PC-9 (cell line): ENCODE measurements at regions not wholly inside any gene's neighbourhood (a gene's known extent, or its start where the extent isn't known, plus 50 kb on each side); places are given as distances from the start of the nearest gene placed in this dataset.

ENCODE experiments used
- BruUV-seq: library from RNA; stranded (reverse); fragments of 400-500 nt; replicated peaks from 2 replicates; lab custom pipeline; 2021; lab: Mats Ljungman, UMichigan
- CTCF ChIA-PET: fragments of 300-600 bp; sonication (Branson Sonifier 250); formaldehyde crosslinking; loops from one replicate; lab custom pipeline; 2022; ENCODE audit warnings: antibody characterized with exemption; lab: Charles Lee
- POLR2A ChIA-PET: fragments of 300-600 bp; sonication (Branson Sonifier 250); formaldehyde crosslinking; loops from one replicate; lab custom pipeline; 2022; ENCODE audit warnings: antibody characterized with exemption; ENCODE audit not compliant: unreplicated experiment; lab: Charles Lee
- DNase-seq, 2 experiments: peaks; one replicate each; pipeline versions ENCODE4 v3.0.0 to v3.0.0-alpha.2; 2015 to 2022; ENCODE audit warnings: mixed read lengths in 1 of 2
- H2AFZ ChIP-seq: fragments of 200-600 bp; sonication (generic); 2 replicates; pipeline ENCODE4 v1.8.1; 2017; ENCODE audit warnings: antibody characterized with exemption
- H3F3A ChIP-seq: fragments of 200-600 bp; sonication (generic); 2 replicates; pipeline ENCODE4 v1.8.1; 2017; ENCODE audit warnings: antibody characterized with exemption, mild to moderate bottlenecking, low read depth; ENCODE audit not compliant: insufficient read depth
- H3K27ac ChIP-seq: fragments of 200-600 bp; sonication (generic); 2 replicates; pipeline ENCODE4 v1.6.1; 2016; ENCODE audit warnings: mixed run types
- H3K27me3 ChIP-seq: fragments of 200-600 bp; sonication (generic); 2 replicates; pipeline ENCODE4 v1.6.1; 2016; ENCODE audit warnings: low read depth, mixed run types; ENCODE audit not compliant: insufficient read depth
- H3K36me3 ChIP-seq: fragments of 200-600 bp; sonication (generic); 2 replicates; pipeline ENCODE4 v1.6.1; 2016; ENCODE audit warnings: low read depth, mixed run types
- H3K4me1 ChIP-seq: fragments of 200-600 bp; sonication (generic); replicated peaks from 2 replicates; pipeline ENCODE4 v1.6.1; 2016; ENCODE audit warnings: mixed run types; ENCODE audit not compliant: insufficient read depth
- H3K4me2 ChIP-seq: fragments of 200-600 bp; sonication (generic); 2 replicates; pipeline ENCODE4 v1.6.1; 2017; ENCODE audit warnings: mixed run types
- H3K4me3 ChIP-seq: fragments of 200-600 bp; sonication (generic); 2 replicates; pipeline ENCODE4 v1.6.1; 2016; ENCODE audit warnings: mixed run types
- H3K79me2 ChIP-seq: fragments of 200-600 bp; sonication (generic); 2 replicates; pipeline ENCODE4 v1.6.1; 2017; ENCODE audit warnings: low read depth, mixed run types
- H3K9me2 ChIP-seq: fragments of 200-600 bp; sonication (generic); 2 replicates; pipeline ENCODE4 v1.8.1; 2017; ENCODE audit warnings: mild to moderate bottlenecking; ENCODE audit not compliant: insufficient read depth
- H3K9me3 ChIP-seq: fragments of 200-600 bp; sonication (generic); 2 replicates; pipeline ENCODE4 v1.8.1; 2016; ENCODE audit warnings: low read depth; ENCODE audit not compliant: insufficient read depth
- H4K20me1 ChIP-seq: fragments of 200-600 bp; sonication (generic); 2 replicates; pipeline ENCODE4 v1.8.1; 2017; ENCODE audit not compliant: insufficient read depth
- EZH2 ChIP-seq: fragments of 200-600 bp; sonication (generic); IDR thresholded peaks from 2 replicates; pipeline ENCODE4 v1.8.0; 2017; ENCODE audit warnings: antibody characterized with exemption, low read depth
- intact Hi-C: fragments of 100-400 bp; cut with micrococcal nuclease; formaldehyde crosslinking; loops from one replicate; pipeline ENCODE4 v1.10.0; 2022; ENCODE audit not compliant: unreplicated experiment
- TF ChIP-seq, protein P1 (sequence below): fragments of 200-600 bp; sonication (generic); conservative IDR thresholded peaks from 2 replicates; pipeline ENCODE4 v1.6.1; 2017; ENCODE audit warnings: mixed run types, antibody characterized with exemption, mild to moderate bottlenecking, moderate library complexity

DNA sequence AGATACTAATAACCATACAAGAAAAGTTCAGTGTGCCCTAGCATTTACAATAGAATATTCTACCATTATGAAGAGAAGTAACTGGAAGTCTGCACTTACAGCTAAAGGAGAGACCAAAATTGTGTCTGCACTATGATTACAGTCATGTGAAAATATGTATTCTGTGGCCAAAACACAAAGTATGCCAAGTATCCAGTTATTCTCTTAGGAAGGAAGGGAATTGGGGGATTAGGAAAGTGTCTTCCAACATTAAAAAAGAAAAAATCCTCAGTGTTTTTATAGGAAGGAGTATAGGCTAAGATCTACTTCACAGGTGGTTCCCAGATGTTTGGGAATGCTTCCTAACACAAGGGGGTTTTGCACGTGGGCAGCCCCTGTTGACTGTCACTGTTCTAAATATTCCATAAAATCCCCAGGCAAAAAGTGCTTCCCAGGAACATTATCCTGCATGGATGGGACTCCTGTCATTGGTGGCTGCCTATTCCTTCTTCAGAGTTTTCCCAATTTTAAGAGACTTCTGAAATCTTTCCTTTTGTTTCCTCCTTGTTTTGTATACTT, 180.2 kb upstream of the KLHL29 start:
- Histone ChIP-seq H3K9me2 (no peaks in the 10 kb centered on the region), H2AFZ (no peak overlapping the region), H3K27me3 (peaks cover 21% of the 10 kb centered on the region; the same call in 1 of the 2 replicates), H3K79me2 (no peaks in the 10 kb centered on the region), H3K9me3 (no peaks in the 10 kb centered on the region), H3K4me3 (no peak overlapping the region), H4K20me1 (no peaks in the 10 kb centered on the region), H3K4me2 (no peak overlapping the region), H3K4me1 (no peaks in the 10 kb centered on the region), H3F3A (no peaks in the 10 kb centered on the region), H3K36me3 (no peaks in the 10 kb centered on the region), H3K27ac (no peak overlapping the region)
- TF ChIP-seq, protein P1, sequence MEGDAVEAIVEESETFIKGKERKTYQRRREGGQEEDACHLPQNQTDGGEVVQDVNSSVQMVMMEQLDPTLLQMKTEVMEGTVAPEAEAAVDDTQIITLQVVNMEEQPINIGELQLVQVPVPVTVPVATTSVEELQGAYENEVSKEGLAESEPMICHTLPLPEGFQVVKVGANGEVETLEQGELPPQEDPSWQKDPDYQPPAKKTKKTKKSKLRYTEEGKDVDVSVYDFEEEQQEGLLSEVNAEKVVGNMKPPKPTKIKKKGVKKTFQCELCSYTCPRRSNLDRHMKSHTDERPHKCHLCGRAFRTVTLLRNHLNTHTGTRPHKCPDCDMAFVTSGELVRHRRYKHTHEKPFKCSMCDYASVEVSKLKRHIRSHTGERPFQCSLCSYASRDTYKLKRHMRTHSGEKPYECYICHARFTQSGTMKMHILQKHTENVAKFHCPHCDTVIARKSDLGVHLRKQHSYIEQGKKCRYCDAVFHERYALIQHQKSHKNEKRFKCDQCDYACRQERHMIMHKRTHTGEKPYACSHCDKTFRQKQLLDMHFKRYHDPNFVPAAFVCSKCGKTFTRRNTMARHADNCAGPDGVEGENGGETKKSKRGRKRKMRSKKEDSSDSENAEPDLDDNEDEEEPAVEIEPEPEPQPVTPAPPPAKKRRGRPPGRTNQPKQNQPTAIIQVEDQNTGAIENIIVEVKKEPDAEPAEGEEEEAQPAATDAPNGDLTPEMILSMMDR = no peak
- no peak for TF ChIP-seq EZH2
- intact Hi-C loops = no loop called here
- no TSS peak for BruUV-seq
- no peak for DNase-seq
- POLR2A ChIA-PET = no interaction called here
- CTCF ChIA-PET = no interaction called here

DNA sequence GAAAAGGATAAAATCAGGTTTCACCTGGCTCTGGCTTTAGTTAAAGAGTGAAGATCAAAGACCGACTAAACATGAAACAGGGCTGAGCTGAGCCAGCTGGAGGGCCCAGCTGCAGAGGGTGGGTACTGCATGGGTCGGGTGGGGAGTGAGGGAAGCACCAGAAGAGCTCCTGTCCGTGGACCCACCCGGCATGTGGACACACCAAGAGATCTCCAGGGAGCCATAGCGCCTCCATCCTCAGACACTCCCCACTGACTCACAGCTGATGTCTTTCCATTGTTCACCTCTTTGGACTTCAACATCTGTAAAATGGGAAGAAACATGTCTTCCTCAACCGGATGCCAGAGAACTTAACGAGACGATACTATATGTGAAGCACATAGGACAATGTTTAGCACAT, 178.3 kb upstream of the KLHL29 start:
- no TSS peak for BruUV-seq
- H3F3A ChIP-seq = no peaks in the 10 kb centered on the region

DNA sequence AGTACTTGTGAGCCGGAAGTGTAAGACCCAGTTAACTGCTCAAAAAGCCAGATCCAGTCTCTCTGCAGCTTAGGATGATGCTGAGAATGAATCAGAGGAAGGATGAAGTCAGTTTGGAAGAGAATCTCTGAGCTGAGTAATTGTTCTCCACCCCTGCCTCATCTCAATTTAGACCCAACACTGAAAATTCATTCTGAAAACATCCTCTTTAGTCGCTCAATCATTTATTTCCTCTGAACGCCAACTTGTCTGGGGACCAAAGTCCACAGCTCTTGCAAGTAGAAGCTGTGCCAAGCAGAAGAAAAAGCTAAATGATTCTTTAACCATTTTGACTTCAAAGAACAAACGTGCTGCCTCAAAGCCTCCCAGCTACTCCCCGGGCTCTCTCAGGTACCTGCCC, 177.1 kb upstream of the KLHL29 start:
- H3K4me1 ChIP-seq = no peaks in the 10 kb centered on the region
- H3K9me2 ChIP-seq = no peaks in the 10 kb centered on the region
- TF ChIP-seq, protein P1 = no peak
- TF ChIP-seq EZH2 = no peak
- H2AFZ ChIP-seq = no peak overlapping the region
- no peaks in the 10 kb centered on the region for H3K36me3 ChIP-seq
- H3K4me2 ChIP-seq = no peak overlapping the region
- POLR2A ChIA-PET = no interaction called here
- no peak overlapping the region for H3K4me3 ChIP-seq
- no peaks in the 10 kb centered on the region for H3K9me3 ChIP-seq
- no peaks in the 10 kb centered on the region for H3F3A ChIP-seq
- no TSS peak for BruUV-seq
- CTCF ChIA-PET = no interaction called here
- H3K27me3 ChIP-seq = peaks cover 37% of the 10 kb centered on the region
- H4K20me1 ChIP-seq = no peaks in the 10 kb centered on the region
- H3K27ac ChIP-seq = no peak overlapping the region
- intact Hi-C loops = no loop called here
- H3K79me2 ChIP-seq = no peaks in the 10 kb centered on the region
- no peak for DNase-seq

More for the DNA sequence above, 178.3 kb upstream of the KLHL29 start:
- Histone ChIP-seq H3K9me3 (no peaks in the 10 kb centered on the region), H2AFZ (no peak overlapping the region), H3K79me2 (no peaks in the 10 kb centered on the region), H3K9me2 (no peaks in the 10 kb centered on the region), H3K4me3 (no peak overlapping the region), H3K4me1 (no peaks in the 10 kb centered on the region), H3K27ac (no peak overlapping the region), H3K4me2 (no peak overlapping the region), H4K20me1 (no peaks in the 10 kb centered on the region), H3K36me3 (no peaks in the 10 kb centered on the region), H3K27me3 (peaks cover 24% of the 10 kb centered on the region; the same call in 1 of the 2 replicates)
- intact Hi-C loops = no loop called here
- CTCF ChIA-PET = no interaction called here
- POLR2A ChIA-PET = no interaction called here
- no peak for DNase-seq
- TF ChIP-seq, protein P1 = no peak
- no peak for TF ChIP-seq EZH2
